Gastrocnemius medialis (tissue), 4 donors: ENCODE measurements at regions not wholly inside any gene's neighbourhood (a gene's known extent, or its start where the extent isn't known, plus 50 kb on each side); places are given as distances from the start of the nearest gene placed in this dataset.

Experiments used
- ATAC-seq, 2 donors: fragments of 150-250 bp; one replicate each; pipeline ENCODE4 v1.9.1; 2016
- DNase-seq, 2 donors: peaks; one replicate each; pipeline ENCODE4 v3.0.0-alpha.2; 2019
- H3K27ac ChIP-seq, 4 donors: fragments of 200-600 bp; sonication (generic); 1 replicate in 1 of 4; 2 replicates in 3 of 4; pipeline ENCODE4 v1.5.1; 2016 to 2018; ENCODE audit warnings: mild to moderate bottlenecking in 2 of 4, moderate library complexity in 1 of 4
- H3K27me3 ChIP-seq, 3 donors: fragments of 200-600 bp; sonication (generic) in 2 of 3; 1 replicate in 1 of 3; 2 replicates in 2 of 3; pipeline versions ENCODE4 v1.5.1 to v1.6.0; 2016 to 2019; ENCODE audit warnings: mild to moderate bottlenecking in 1 of 3, moderate library complexity in 1 of 3
- H3K36me3 ChIP-seq, 2 donors: fragments of 200-600 bp; sonication (generic) in 1 of 2; one replicate each; pipeline ENCODE4 v1.5.1; 2017 to 2018
- H3K4me1 ChIP-seq, 2 donors: fragments of 200-600 bp; sonication (generic) in 1 of 2; one replicate each; pipeline ENCODE4 v1.5.1; 2016 to 2017; ENCODE audit warnings: mild to moderate bottlenecking in 2 of 2
- H3K4me3 ChIP-seq, 4 donors: fragments of 200-600 bp; sonication (generic) in 3 of 4; 1 replicate in 1 of 4; 2 replicates in 3 of 4; pipeline ENCODE4 v1.5.1; 2016 to 2019; ENCODE audit warnings: mild to moderate bottlenecking in 2 of 4
- H3K9me3 ChIP-seq, 3 donors: fragments of 200-600 bp; sonication (generic) in 2 of 3; 1 replicate in 1 of 3; 2 replicates in 2 of 3; pipeline ENCODE4 v1.5.1; 2016 to 2019
- POLR2A ChIP-seq, 2 donors: fragments of 450-650 bp; IDR thresholded peaks; one replicate each; pipeline ENCODE4 v1.6.1; 2017; ENCODE audit warnings: antibody characterized with exemption in 2 of 2, mild to moderate bottlenecking in 2 of 2, moderate library complexity in 2 of 2
- in situ Hi-C, 4 donors: fragments of 200-750 bp; cut with MboI; loops; one replicate each; pipeline versions ENCODE4 v1.15.0 to v1.8.0; 2017; ENCODE audit warnings: low sequenced_read_pairs in 4 of 4
- intact Hi-C: fragments of 100-400 bp; cut with DNase I; formaldehyde crosslinking; loops from one replicate; pipeline ENCODE4 v1.15.1; 2023; ENCODE audit warnings: low total_unique reads
- TF ChIP-seq, protein P1 (sequence below), 5 experiments: fragments of 450-650 bp in 3 of 5; fragments of 200-600 bp in 2 of 5; sonication (generic) in 2 of 5; IDR thresholded peaks in 4 of 5; conservative IDR thresholded peaks in 1 of 5; 1 replicate in 4 of 5; 2 replicates in 1 of 5; pipeline ENCODE4 v1.5.1; 2016 to 2019; ENCODE audit warnings: antibody characterized with exemption in 5 of 5, mild to moderate bottlenecking in 3 of 5, moderate library complexity in 3 of 5

DNA sequence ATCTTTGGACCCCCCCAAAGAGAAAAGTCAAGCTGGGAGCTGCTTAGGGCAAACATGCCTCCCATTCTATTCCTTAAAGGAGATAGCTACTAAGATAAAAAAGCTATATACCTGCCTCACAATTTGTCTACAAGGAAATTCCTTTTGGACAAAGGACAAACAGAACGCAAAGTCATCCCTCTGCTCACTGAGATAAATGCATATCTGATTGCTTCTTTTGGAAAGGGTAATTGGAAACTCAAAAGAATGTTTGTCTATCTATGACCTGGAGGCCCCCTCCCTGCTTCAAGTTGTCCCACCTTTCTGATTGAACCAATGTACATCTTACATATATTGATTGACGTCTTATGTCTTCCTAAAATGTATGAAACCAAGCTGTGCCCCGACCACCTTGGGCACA, 80.9 kb upstream of the FUT8 start:
- no peak for ATAC-seq
- H3K4me3 ChIP-seq: no peak overlapping the region
- no peak overlapping the region for H3K27ac ChIP-seq
- no peaks in the 10 kb centered on the region for H3K9me3 ChIP-seq
- no peaks in the 10 kb centered on the region for H3K36me3 ChIP-seq
- in situ Hi-C loops (no loop called here), intact Hi-C loops (no loop called here)
- no peak for DNase-seq
- no peaks in the 10 kb centered on the region for H3K27me3 ChIP-seq
- TF ChIP-seq, protein P1, sequence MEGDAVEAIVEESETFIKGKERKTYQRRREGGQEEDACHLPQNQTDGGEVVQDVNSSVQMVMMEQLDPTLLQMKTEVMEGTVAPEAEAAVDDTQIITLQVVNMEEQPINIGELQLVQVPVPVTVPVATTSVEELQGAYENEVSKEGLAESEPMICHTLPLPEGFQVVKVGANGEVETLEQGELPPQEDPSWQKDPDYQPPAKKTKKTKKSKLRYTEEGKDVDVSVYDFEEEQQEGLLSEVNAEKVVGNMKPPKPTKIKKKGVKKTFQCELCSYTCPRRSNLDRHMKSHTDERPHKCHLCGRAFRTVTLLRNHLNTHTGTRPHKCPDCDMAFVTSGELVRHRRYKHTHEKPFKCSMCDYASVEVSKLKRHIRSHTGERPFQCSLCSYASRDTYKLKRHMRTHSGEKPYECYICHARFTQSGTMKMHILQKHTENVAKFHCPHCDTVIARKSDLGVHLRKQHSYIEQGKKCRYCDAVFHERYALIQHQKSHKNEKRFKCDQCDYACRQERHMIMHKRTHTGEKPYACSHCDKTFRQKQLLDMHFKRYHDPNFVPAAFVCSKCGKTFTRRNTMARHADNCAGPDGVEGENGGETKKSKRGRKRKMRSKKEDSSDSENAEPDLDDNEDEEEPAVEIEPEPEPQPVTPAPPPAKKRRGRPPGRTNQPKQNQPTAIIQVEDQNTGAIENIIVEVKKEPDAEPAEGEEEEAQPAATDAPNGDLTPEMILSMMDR (IDR thresholded peaks at IDR 0.05 in 4 of 5, conservative IDR thresholded peaks at IDR 0.05 in 1 of 5): no peak
- no peak for TF ChIP-seq POLR2A (IDR thresholded peaks at IDR 0.05)
- no peaks in the 10 kb centered on the region for H3K4me1 ChIP-seq

DNA sequence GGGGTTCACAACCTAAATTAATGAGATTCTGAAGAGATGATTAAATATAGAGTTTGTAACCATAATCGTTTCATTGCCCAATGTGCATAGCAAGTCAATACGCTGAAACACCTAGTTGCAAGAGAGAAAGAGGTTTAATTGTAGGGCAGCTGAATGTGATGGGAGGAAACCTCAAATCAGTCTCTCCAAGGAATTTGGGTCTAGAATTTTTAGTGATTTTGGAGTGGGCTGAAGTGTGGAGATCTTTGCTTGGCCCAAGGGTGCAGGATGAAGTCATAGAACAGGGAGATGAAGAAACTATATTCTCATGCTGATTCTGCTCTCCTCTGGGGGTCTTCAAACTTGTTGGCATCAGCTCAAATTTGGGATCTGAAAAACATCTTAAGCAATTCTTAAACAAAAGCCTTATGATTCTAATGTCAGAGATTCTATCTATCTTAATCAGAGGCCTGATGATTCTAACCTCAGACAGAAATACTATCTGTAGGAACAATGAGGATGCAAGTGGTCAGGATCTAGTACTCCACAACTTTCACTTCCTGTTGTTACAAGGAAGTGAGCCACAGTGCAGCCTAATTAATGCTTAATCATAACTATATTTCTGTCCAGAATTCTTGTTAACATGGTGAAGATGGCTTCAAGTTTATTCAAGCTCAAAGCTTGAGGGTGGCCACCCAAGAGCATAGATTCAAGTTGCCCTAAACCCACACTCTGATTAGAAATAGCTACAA, 80.2 kb upstream of the FUT8 start:
- DNase-seq (no peak), ATAC-seq (no peak)
- in situ Hi-C loops: no loop called here
- Histone ChIP-seq H3K4me3 (no peak overlapping the region), H3K4me1 (no peaks in the 10 kb centered on the region), H3K27me3 (no peaks in the 10 kb centered on the region), H3K27ac (no peak overlapping the region), H3K9me3 (no peaks in the 10 kb centered on the region), H3K36me3 (no peaks in the 10 kb centered on the region)
- TF ChIP-seq POLR2A (IDR thresholded peaks at IDR 0.05): no peak
- TF ChIP-seq, protein P1 (IDR thresholded peaks at IDR 0.05 in 4 of 5, conservative IDR thresholded peaks at IDR 0.05 in 1 of 5): no peak
- intact Hi-C loops: no loop called here

DNA sequence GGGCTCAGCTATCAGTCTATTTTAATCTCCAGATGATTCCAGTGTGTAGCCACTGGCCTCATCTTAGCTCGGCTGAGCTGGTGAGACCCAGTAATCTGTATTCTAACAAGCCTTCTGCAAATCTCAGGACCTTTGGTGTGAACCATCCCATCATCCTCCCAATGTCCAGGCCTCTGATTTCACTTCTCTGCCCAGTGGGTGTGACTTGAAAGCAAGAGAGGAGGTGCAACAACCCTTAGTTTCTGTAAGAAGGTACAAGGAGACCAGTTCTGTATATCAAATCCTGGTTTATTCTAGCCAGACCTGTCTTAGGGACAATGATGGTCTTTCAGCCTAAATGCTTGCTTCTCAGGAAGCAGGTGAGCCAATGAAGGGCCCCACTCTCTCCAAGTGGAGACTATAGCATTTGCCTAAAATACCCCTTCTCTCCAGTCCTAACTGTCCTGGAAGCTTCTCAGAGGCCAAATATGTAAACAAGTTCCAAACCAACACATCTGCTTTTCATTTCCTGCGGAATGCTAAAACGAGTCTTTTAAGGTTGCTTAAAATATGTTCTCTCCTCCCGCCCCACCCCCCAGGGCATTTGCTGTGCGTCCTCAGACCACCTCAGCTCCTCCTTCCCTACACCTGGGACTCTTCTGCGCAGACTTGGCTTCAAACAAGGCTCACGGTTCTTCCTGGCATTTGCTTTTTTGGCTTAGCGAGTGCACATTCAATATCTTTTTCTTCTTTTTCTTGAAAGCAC, 78.4 kb upstream of the FUT8 start:
- Histone ChIP-seq H3K36me3 (no peaks in the 10 kb centered on the region), H3K9me3 (no peaks in the 10 kb centered on the region), H3K27me3 (no peaks in the 10 kb centered on the region), H3K27ac (peak overlapping the region in 1 of 4 donors; percentile 9), H3K4me3 (no peak overlapping the region), H3K4me1 (no peaks in the 10 kb centered on the region)
- TF ChIP-seq, protein P1 (IDR thresholded peaks at IDR 0.05 in 4 of 5, conservative IDR thresholded peaks at IDR 0.05 in 1 of 5): no peak
- no peak for TF ChIP-seq POLR2A (IDR thresholded peaks at IDR 0.05)
- intact Hi-C loops (no loop called here), in situ Hi-C loops (no loop called here)
- peak in 1 of 2 donors; percentile 68 for DNase-seq
- ATAC-seq: peak in 1 of 2 donors; percentile 51

DNA sequence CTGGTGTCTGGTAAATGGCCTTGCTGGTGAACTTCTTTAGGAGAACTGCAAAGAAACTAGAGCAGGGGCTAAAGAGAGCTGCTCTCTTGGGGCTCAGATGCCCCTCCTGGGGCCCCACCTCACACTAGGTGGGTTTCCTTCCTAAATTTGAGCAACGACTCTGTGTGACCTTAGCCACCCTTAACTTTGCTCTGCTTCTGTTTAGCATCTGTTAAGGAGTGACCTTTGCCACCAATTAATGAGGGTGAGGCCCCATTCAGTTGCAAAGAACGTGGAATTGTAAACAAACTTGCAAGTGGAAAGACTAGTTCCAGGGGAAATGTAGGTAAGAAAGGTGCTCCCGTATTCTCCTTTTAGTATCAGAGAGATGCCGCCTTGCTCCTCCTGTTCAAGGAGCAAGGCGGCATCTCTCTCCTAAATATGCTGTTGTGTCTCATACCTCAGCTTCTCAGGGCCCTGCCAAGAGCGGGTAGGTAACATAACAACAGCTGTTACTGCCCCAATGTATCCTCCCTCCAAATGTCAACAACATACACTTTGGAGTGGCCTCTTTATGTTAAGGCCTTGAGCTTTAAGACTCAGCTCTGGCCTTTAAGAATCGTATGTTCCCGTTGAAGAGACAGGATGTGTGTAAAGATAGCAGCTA, 77.6 kb upstream of the FUT8 start:
- intact Hi-C loops (no loop called here), in situ Hi-C loops (no loop called here)
- TF ChIP-seq POLR2A (IDR thresholded peaks at IDR 0.05): no peak
- TF ChIP-seq, protein P1 (IDR thresholded peaks at IDR 0.05 in 4 of 5, conservative IDR thresholded peaks at IDR 0.05 in 1 of 5): no peak
- Histone ChIP-seq H3K9me3 (no peaks in the 10 kb centered on the region), H3K4me1 (no peaks in the 10 kb centered on the region), H3K27me3 (no peaks in the 10 kb centered on the region), H3K36me3 (no peaks in the 10 kb centered on the region), H3K4me3 (no peak overlapping the region), H3K27ac (no peak overlapping the region)
- ATAC-seq: no peak
- no peak for DNase-seq
